NCI-H345 (cell line): ENCODE measurements at regions not wholly inside any gene's neighbourhood (a gene's known extent, or its start where the extent isn't known, plus 50 kb on each side); places are given as distances from the start of the nearest gene placed in this dataset.

Source experiments
- DNase-seq: peaks from one replicate; lab custom pipeline; 2025; lab: John Stamatoyannopoulos, UW

- DNase-seq: no peak
Observed at GRCh38 chr6:117077300-117077699, 188.1 kb upstream of the VGLL2 start.

- DNase-seq: no peak
Observed at GRCh38 chr6:117078624-117079023, 186.7 kb upstream of the VGLL2 start.

GRCh38 chr6:117079951-117080350 lies 185.4 kb upstream of the VGLL2 start:
- no peak for DNase-seq

GRCh38 chr6:117089604-117090003 lies 175.8 kb upstream of the VGLL2 start:
- DNase-seq: no peak

- no peak for DNase-seq
Observed at GRCh38 chr6:117110146-117110545, 155.2 kb upstream of the VGLL2 start.

- no peak for DNase-seq
Observed at GRCh38 chr6:117110737-117111136, 154.6 kb upstream of the VGLL2 start.

- DNase-seq: no peak
Observed at GRCh38 chr6:117117652-117118051, 147.7 kb upstream of the VGLL2 start.

- no peak for DNase-seq
Observed at GRCh38 chr6:117118490-117118889, 146.9 kb upstream of the VGLL2 start.

GRCh38 chr6:117126213-117126612 lies 139.1 kb upstream of the VGLL2 start:
- DNase-seq: no peak

GRCh38 chr6:117128052-117128451 lies 137.3 kb upstream of the VGLL2 start:
- no peak for DNase-seq

- no peak for DNase-seq
Observed at GRCh38 chr6:117130125-117130524, 135.2 kb upstream of the VGLL2 start.

- DNase-seq: no peak
Observed at GRCh38 chr6:117136702-117137101, 128.7 kb upstream of the VGLL2 start.

GRCh38 chr6:117137711-117138110 lies 127.6 kb upstream of the VGLL2 start:
- DNase-seq: no peak

- DNase-seq: no peak
Observed at GRCh38 chr6:117138425-117138824, 126.9 kb upstream of the VGLL2 start.

- no peak for DNase-seq
Observed at GRCh38 chr6:117138920-117139319, 126.4 kb upstream of the VGLL2 start.

- no peak for DNase-seq
Observed at GRCh38 chr6:117142142-117142541, 123.2 kb upstream of the VGLL2 start.

GRCh38 chr6:117142995-117143394 lies 122.4 kb upstream of the VGLL2 start:
- DNase-seq: no peak

- no peak for DNase-seq
Observed at GRCh38 chr6:117143647-117144046, 121.7 kb upstream of the VGLL2 start.

GRCh38 chr6:117145940-117146339 lies 119.4 kb upstream of the VGLL2 start:
- DNase-seq: no peak

GRCh38 chr6:117149324-117149723 lies 116.0 kb upstream of the VGLL2 start:
- DNase-seq: no peak

GRCh38 chr6:117156741-117157140 lies 108.6 kb upstream of the VGLL2 start:
- no peak for DNase-seq

- no peak for DNase-seq
Observed at GRCh38 chr6:117157448-117157847, 107.9 kb upstream of the VGLL2 start.

- no peak for DNase-seq
Observed at GRCh38 chr6:117165911-117166499, 99.4 kb upstream of the VGLL2 start.

- DNase-seq: no peak
Observed at GRCh38 chr6:117167520-117168271, 97.7 kb upstream of the VGLL2 start.
